Ovary (tissue), 3 donors: ENCODE measurements at regions not wholly inside any gene's neighbourhood (a gene's known extent, or its start where the extent isn't known, plus 50 kb on each side); places are given as distances from the start of the nearest gene placed in this dataset.

Experiments used
- CTCF ChIP-seq, 3 donors: fragments of 450-650 bp in 2 of 3; fragments of 200-600 bp in 1 of 3; IDR thresholded peaks; one replicate each; pipeline versions ENCODE4 v1.5.1 to v1.8.0; 2016 to 2022; ENCODE audit warnings: antibody characterized with exemption in 3 of 3, mild to moderate bottlenecking in 1 of 3
- EP300 ChIP-seq: sonication (generic); formaldehyde crosslinking; IDR thresholded peaks from one replicate; pipeline ENCODE4 v1.6.1; 2017; ENCODE audit warnings: antibody characterized with exemption
- POLR2A ChIP-seq: fragments of 450-650 bp; IDR thresholded peaks from one replicate; pipeline ENCODE4 v1.6.1; 2017; ENCODE audit warnings: antibody characterized with exemption, mild to moderate bottlenecking, moderate library complexity
- donor health status: DM: no; HTN: no; CAD: no.

- TF ChIP-seq POLR2A (no peak), CTCF (IDR thresholded peaks at IDR 0.05) (no peak), EP300 (no peak)
Measured at GRCh38 chr6:23797041-23797440, 329.0 kb upstream of the NRSN1 start.
